GM10266 (cell line): ENCODE measurements at regions not wholly inside any gene's neighbourhood (a gene's known extent, or its start where the extent isn't known, plus 50 kb on each side); places are given as distances from the start of the nearest gene placed in this dataset.

Experiments used
- DNase-seq: peaks from one replicate; pipeline ENCODE4 v3.0.0; 2012; ENCODE audit errors: extremely low spot score
- CTCF ChIP-seq: IDR thresholded peaks from 2 replicates; pipeline ENCODE4 v1.5.1; 2012; ENCODE audit warnings: mild to moderate bottlenecking, low read depth; ENCODE audit not compliant: control insufficient read depth, insufficient read depth; ENCODE audit errors: missing control alignments

GRCh38 chr13:61760102-61760501 is 344.5 kb upstream of the PCDH20 start:
- no peak for TF ChIP-seq CTCF
- DNase-seq: no peak

- TF ChIP-seq CTCF: no peak
- DNase-seq: no peak
Measured at GRCh38 chr13:61756031-61756430, 340.4 kb upstream of the PCDH20 start.

- no peak for TF ChIP-seq CTCF
- DNase-seq: no peak
Measured at GRCh38 chr13:61751039-61751438, 335.4 kb upstream of the PCDH20 start.

- TF ChIP-seq CTCF: no peak
- DNase-seq: no peak
Measured at GRCh38 chr13:61738236-61738750, 322.6 kb upstream of the PCDH20 start.

GRCh38 chr13:61734683-61735082 is 319.0 kb upstream of the PCDH20 start:
- TF ChIP-seq CTCF: no peak
- DNase-seq: no peak

GRCh38 chr13:61728471-61728870 is 312.8 kb upstream of the PCDH20 start:
- no peak for DNase-seq
- TF ChIP-seq CTCF: no peak

- no peak for DNase-seq
- no peak for TF ChIP-seq CTCF
Measured at GRCh38 chr13:61727767-61728166, 312.1 kb upstream of the PCDH20 start.

- TF ChIP-seq CTCF: no peak
Measured at GRCh38 chr13:61725806-61726205, 310.2 kb upstream of the PCDH20 start.

More at GRCh38 chr13:61725806-61726205, 310.2 kb upstream of the PCDH20 start:
- DNase-seq: no peak
